ENCODE measurements at regions not wholly inside any gene's neighbourhood (a gene's known extent, or its start where the extent isn't known, plus 50 kb on each side); places are given as distances from the start of the nearest gene placed in this dataset.
"Not testable (repeated sequence)": the region's sequence is repeated elsewhere in the genome, so short reads cannot be mapped to it uniquely, and the experiment has no call there.

DNA sequence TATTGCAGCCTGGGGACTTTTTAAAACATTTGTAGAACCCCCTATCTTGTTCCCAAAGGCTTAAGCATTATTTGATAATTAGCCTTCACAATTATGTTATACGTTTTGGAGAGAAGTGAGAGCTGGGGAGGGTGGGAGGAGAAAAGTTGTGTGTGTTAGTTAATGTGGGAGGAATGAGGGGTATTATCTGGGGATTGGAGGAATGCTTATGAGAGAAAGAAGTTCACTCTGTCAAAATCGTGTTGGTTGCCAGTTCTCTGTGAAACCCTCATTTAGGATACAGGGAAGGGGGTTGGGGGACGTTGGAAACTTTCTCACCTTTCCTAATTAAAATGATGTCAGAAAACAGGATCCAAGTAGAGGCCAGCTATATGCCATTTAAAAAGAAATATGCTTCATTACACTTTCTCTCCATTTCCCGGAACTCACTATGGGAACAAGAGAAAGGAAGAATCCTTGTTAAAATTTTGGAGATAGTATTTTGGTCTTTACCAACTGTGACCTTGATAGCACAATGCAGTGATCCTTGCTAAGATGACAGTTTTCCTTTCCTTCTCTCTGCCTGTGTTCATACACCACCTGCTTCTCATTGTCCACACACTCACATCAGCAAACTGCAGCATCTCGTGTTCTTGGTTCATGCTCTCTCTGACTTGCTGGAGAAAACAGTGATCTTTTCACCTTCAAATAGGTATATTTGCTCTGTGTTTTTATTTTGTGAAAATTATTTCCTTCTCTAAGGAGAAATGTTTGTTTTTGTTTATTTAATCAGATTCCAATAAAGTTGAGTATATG is 336.7 kb upstream of the CLINT1 start:
- peaks cover 4% of the 10 kb centered on the region for H3K36me3 ChIP-seq (ENCODE audit: insufficient read depth, low read length)
- peaks cover 27% of the 10 kb centered on the region for H3K9me3 ChIP-seq (ENCODE audit: low read length)
- intact Hi-C loops (cut with micrococcal nuclease; ENCODE audit: unreplicated experiment), result loop anchor here (2.0 to 5.0 kb wide), 4 partner anchors 39 to 617 kb away; no protein-coding TSS in a partner anchor
- peaks cover 71% of the 10 kb centered on the region for H3K4me1 ChIP-seq (ENCODE audit: insufficient read depth, low read length, poor library complexity, severe bottlenecking)
- TF ChIP-seq EZH2phosphoT487 (IDR thresholded peaks at IDR 0.05; ENCODE audit: borderline replicate concordance, low read depth, low read length), result no peak
- TF ChIP-seq, protein P1, sequence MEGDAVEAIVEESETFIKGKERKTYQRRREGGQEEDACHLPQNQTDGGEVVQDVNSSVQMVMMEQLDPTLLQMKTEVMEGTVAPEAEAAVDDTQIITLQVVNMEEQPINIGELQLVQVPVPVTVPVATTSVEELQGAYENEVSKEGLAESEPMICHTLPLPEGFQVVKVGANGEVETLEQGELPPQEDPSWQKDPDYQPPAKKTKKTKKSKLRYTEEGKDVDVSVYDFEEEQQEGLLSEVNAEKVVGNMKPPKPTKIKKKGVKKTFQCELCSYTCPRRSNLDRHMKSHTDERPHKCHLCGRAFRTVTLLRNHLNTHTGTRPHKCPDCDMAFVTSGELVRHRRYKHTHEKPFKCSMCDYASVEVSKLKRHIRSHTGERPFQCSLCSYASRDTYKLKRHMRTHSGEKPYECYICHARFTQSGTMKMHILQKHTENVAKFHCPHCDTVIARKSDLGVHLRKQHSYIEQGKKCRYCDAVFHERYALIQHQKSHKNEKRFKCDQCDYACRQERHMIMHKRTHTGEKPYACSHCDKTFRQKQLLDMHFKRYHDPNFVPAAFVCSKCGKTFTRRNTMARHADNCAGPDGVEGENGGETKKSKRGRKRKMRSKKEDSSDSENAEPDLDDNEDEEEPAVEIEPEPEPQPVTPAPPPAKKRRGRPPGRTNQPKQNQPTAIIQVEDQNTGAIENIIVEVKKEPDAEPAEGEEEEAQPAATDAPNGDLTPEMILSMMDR (conservative IDR thresholded peaks at IDR 0.05; ENCODE audit: low read length), result no peak
- CTCF ChIA-PET (ENCODE audit: unreplicated experiment), result no interaction called here
- BruUV-seq (replicated peaks), result no TSS peak
- H3K4me2 ChIP-seq (ENCODE audit: low read length), result peak overlapping the region; percentile 76
- peak; percentile 63 for DNase-seq (ENCODE audit: low spot score)
- no peaks in the 10 kb centered on the region for H4K20me1 ChIP-seq (ENCODE audit: insufficient read depth, low read length)
- no peak overlapping the region; the same call in 1 of the 2 replicates for H2AFZ ChIP-seq (ENCODE audit: low read length)
- no peaks in the 10 kb centered on the region for H3K79me2 ChIP-seq (ENCODE audit: insufficient read depth, low read depth, low read length)
- H3K27ac ChIP-seq (ENCODE audit: low read depth, low read length, poor library complexity, severe bottlenecking), result peak overlapping the region; percentile 86
- H3K9me2 ChIP-seq (ENCODE audit: insufficient read depth, low read length), result no peaks in the 10 kb centered on the region
- no peak overlapping the region for H3K4me3 ChIP-seq (ENCODE audit: low read depth, low read length, poor library complexity, severe bottlenecking)
- POLR2A ChIA-PET, result interaction anchor here (0.6 to 1.3 kb wide), 3 partner anchors 81 to 233 kb away, joined by 3 to 5 read pairs (median 3); no protein-coding TSS in a partner anchor

DNA sequence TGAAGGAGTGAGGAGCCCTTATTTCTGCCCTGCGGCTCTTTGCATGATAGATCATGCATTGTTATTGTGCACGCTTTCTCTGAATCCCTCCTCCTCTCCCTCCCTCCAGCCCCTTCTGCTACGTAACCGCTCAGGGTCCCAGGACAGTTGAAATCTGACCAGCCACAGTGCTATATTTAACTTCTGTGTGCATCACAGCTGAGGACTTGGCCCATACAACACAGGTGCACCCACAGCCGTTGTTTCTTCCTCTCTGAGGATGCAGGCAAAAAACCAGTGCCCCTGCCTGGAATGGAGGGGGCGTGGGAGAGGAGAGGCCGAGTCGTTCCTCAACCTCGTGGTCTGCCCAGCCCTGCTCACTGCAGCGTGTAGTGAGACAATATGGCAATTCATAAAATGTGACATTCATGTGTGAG is 335.6 kb upstream of the CLINT1 start:
- CTCF ChIA-PET (ENCODE audit: unreplicated experiment), result interaction anchor here (0.6 kb wide), 1 partner anchor 394 kb away, joined by 3 read pairs; no protein-coding TSS in a partner anchor
- POLR2A ChIA-PET, result interaction anchor here (0.9 to 1.5 kb wide), 5 partner anchors 11 to 179 kb away, joined by 3 to 6 read pairs (median 3); no protein-coding TSS in a partner anchor
- intact Hi-C loops (cut with micrococcal nuclease; ENCODE audit: unreplicated experiment), result loop anchor here (1.0 to 5.0 kb wide), 7 partner anchors 19 to 758 kb away; no protein-coding TSS in a partner anchor
- no peaks in the 10 kb centered on the region for H3K9me2 ChIP-seq (ENCODE audit: insufficient read depth, low read length)
- DNase-seq (ENCODE audit: low spot score), result peak; percentile 99
- peaks cover 4% of the 10 kb centered on the region for H3K36me3 ChIP-seq (ENCODE audit: insufficient read depth, low read length)
- H2AFZ ChIP-seq (ENCODE audit: low read length), result peak overlapping the region; percentile 17; the same call in 1 of the 2 replicates
- no peaks in the 10 kb centered on the region for H4K20me1 ChIP-seq (ENCODE audit: insufficient read depth, low read length)
- H3K79me2 ChIP-seq (ENCODE audit: insufficient read depth, low read depth, low read length), result no peaks in the 10 kb centered on the region
- H3K27ac ChIP-seq (ENCODE audit: low read depth, low read length, poor library complexity, severe bottlenecking), result peak overlapping the region; percentile 86
- H3K4me2 ChIP-seq (ENCODE audit: low read length), result peak overlapping the region; percentile 76
- H3K4me3 ChIP-seq (ENCODE audit: low read depth, low read length, poor library complexity, severe bottlenecking), result peak overlapping the region; percentile 34
- H3K4me1 ChIP-seq (ENCODE audit: insufficient read depth, low read length, poor library complexity, severe bottlenecking), result peaks cover 61% of the 10 kb centered on the region
- no TSS peak for BruUV-seq (replicated peaks)
- H3K9me3 ChIP-seq (ENCODE audit: low read length), result peaks cover 28% of the 10 kb centered on the region
- TF ChIP-seq EZH2phosphoT487 (IDR thresholded peaks at IDR 0.05; ENCODE audit: borderline replicate concordance, low read depth, low read length), result no peak
- TF ChIP-seq, protein P1 (conservative IDR thresholded peaks at IDR 0.05; ENCODE audit: low read length), result no peak

DNA sequence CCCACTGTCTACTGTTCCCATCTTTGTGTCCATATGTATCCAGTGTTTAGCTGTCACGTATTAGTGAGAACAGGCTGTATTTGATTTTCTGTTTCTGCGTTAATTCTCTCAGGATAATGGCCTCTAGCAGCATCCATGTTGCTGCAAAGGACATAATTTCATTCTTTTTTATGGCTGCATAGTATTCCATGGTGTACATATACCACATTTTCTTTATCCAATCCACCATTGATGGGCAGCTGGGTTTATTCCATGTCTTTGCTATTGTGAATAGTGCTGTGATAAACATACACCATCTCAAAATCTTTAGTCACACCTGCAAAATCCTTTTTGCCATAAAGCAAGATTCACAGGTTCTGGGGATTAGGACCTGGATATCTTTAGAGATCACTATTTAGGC is 334.4 kb upstream of the CLINT1 start:
- BruUV-seq (replicated peaks); H3K4me3 ChIP-seq (ENCODE audit: low read depth, low read length, poor library complexity, severe bottlenecking); H3K36me3 ChIP-seq (ENCODE audit: insufficient read depth, low read length); CTCF ChIA-PET (ENCODE audit: unreplicated experiment); H3K79me2 ChIP-seq (ENCODE audit: insufficient read depth, low read depth, low read length); H2AFZ ChIP-seq (ENCODE audit: low read length); H3K27ac ChIP-seq (ENCODE audit: low read depth, low read length, poor library complexity, severe bottlenecking); H4K20me1 ChIP-seq (ENCODE audit: insufficient read depth, low read length); DNase-seq (ENCODE audit: low spot score); H3K9me2 ChIP-seq (ENCODE audit: insufficient read depth, low read length): not testable (repeated sequence)
- intact Hi-C loops (cut with micrococcal nuclease; ENCODE audit: unreplicated experiment), result loop anchor here (5.0 kb wide), 2 partner anchors 364 to 759 kb away; no protein-coding TSS in a partner anchor
- POLR2A ChIA-PET, result interaction anchor here (0.6 to 1.6 kb wide), 8 partner anchors 12 to 434 kb away, joined by 3 to 6 read pairs (median 4); no protein-coding TSS in a partner anchor
- Histone ChIP-seq H3K4me1 (ENCODE audit: insufficient read depth, low read length, poor library complexity, severe bottlenecking) (peaks cover 49% of the 10 kb centered on the region), H3K9me3 (ENCODE audit: low read length) (peaks cover 28% of the 10 kb centered on the region), H3K4me2 (ENCODE audit: low read length) (peak overlapping the region; percentile 76; the same call in 1 of the 2 replicates)
